HEK293T (cell line): ENCODE measurements at regions not wholly inside any gene's neighbourhood (a gene's known extent, or its start where the extent isn't known, plus 50 kb on each side); places are given as distances from the start of the nearest gene placed in this dataset.

Experiments used
- CTCF ChIA-PET: fragments of 350-600 bp; formaldehyde crosslinking; extraction: SDS; loops from one replicate; lab custom pipeline; 2021; ENCODE audit warnings: antibody characterized with exemption, inconsistent platforms; lab: Yijun Ruan, JAX
- POLR2A ChIA-PET: fragments of 350-600 bp; formaldehyde crosslinking; extraction: SDS; loops from one replicate; lab custom pipeline; 2020; ENCODE audit warnings: antibody characterized with exemption, inconsistent platforms; lab: Yijun Ruan, JAX
- DNase-seq: peaks from one replicate; pipeline ENCODE4 v3.0.0; 2012; ENCODE audit warnings: mixed read lengths; ENCODE audit errors: extremely low spot score
- ARNT ChIP-seq: fragments of 450-650 bp; IDR thresholded peaks from 2 replicates; pipeline ENCODE4 v1.6.1; 2017; ENCODE audit warnings: mild to moderate bottlenecking
- BHLHE40 ChIP-seq: fragments of 450-650 bp; IDR thresholded peaks from 2 replicates; pipeline ENCODE4 v1.6.1; 2016; ENCODE audit warnings: mild to moderate bottlenecking, moderate library complexity, borderline replicate concordance
- CTBP1 ChIP-seq: fragments of 450-650 bp; IDR thresholded peaks from 2 replicates; pipeline ENCODE4 v1.6.1; 2016; ENCODE audit warnings: borderline replicate concordance
- ELF4 ChIP-seq: fragments of 450-650 bp; IDR thresholded peaks from 2 replicates; pipeline ENCODE4 v1.6.1; 2017; ENCODE audit warnings: antibody characterized with exemption
- FOXA1 ChIP-seq: fragments of 450-650 bp; IDR thresholded peaks from 2 replicates; pipeline ENCODE4 v1.6.1; 2016; ENCODE audit warnings: mild to moderate bottlenecking
- FOXK2 ChIP-seq: fragments of 450-650 bp; IDR thresholded peaks from 2 replicates; pipeline ENCODE4 v1.6.1; 2016; ENCODE audit warnings: mild to moderate bottlenecking
- FOXM1 ChIP-seq: fragments of 450-650 bp; IDR thresholded peaks from 2 replicates; pipeline ENCODE4 v1.6.1; 2017; ENCODE audit warnings: mild to moderate bottlenecking, borderline replicate concordance
- HDGF ChIP-seq: fragments of 450-650 bp; IDR thresholded peaks from 2 replicates; pipeline ENCODE4 v1.6.1; 2017; ENCODE audit warnings: antibody characterized with exemption, borderline replicate concordance
- L3MBTL2 ChIP-seq: fragments of 450-650 bp; conservative IDR thresholded peaks from 2 replicates; pipeline ENCODE4 v1.6.1; 2016; ENCODE audit warnings: mild to moderate bottlenecking
- LEF1 ChIP-seq: fragments of 450-650 bp; IDR thresholded peaks from 2 replicates; pipeline ENCODE4 v1.6.1; 2017; ENCODE audit warnings: mild to moderate bottlenecking, borderline replicate concordance
- NFRKB ChIP-seq: fragments of 450-650 bp; IDR thresholded peaks from 2 replicates; pipeline ENCODE4 v1.6.1; 2016; ENCODE audit warnings: mild to moderate bottlenecking, moderate library complexity
- PKNOX1 ChIP-seq: fragments of 450-650 bp; IDR thresholded peaks from 2 replicates; pipeline ENCODE4 v1.6.1; 2016
- SP1 ChIP-seq: fragments of 450-650 bp; IDR thresholded peaks from 2 replicates; pipeline ENCODE4 v1.6.1; 2017
- SUZ12 ChIP-seq: fragments of 450-650 bp; IDR thresholded peaks from 2 replicates; pipeline ENCODE4 v1.6.1; 2016; ENCODE audit warnings: mild to moderate bottlenecking
- TARDBP ChIP-seq: fragments of 450-650 bp; IDR thresholded peaks from 2 replicates; pipeline ENCODE4 v1.6.1; 2016
- ZNF384 ChIP-seq: fragments of 450-650 bp; IDR thresholded peaks from 2 replicates; pipeline ENCODE4 v1.6.1; 2016

- DNase-seq, result no peak
- ChIA-PET POLR2A (no interaction called here), CTCF (no interaction called here)
These were observed 501.3 kb downstream of the BUD13 start for GRCh38 chr11:116271479-116271878.

DNA sequence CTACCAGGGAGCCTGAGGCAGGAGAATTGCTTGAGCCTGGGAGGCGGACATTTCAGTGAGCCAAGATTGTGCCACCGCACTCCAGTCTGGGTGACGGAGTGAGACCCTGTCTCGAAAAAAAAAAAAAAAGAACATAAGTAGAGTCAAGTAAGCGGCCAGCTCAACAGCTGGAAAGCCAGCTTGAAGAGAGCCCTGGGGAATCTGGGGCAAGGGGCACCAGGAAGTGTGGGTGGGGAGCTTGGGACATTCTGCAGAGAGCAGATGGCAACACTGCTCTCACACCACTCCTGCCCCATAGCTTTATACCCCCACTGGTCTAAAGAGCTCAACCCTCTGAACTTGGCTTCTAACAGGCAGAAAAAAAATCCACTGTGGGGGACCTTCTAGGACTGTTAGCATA is 505.6 kb downstream of the BUD13 start:
- ChIA-PET POLR2A (no interaction called here), CTCF (interaction anchor here (0.6 kb wide), 1 partner anchor 13 kb away, joined by 3 read pairs; no protein-coding TSS in a partner anchor)
- DNase-seq, result no peak
- no peak for TF ChIP-seq PKNOX1
- TF ChIP-seq TARDBP, result no peak
- no peak for TF ChIP-seq ZNF384
- TF ChIP-seq LEF1, result no peak
- no peak for TF ChIP-seq NFRKB
- no peak for TF ChIP-seq SUZ12
- TF ChIP-seq ARNT, result no peak
- no peak for TF ChIP-seq HDGF
- no peak for TF ChIP-seq BHLHE40
- TF ChIP-seq SP1, result no peak

More at GRCh38 chr11:116271479-116271878, 501.3 kb downstream of the BUD13 start:
- TF ChIP-seq ELF4 (no peak), SUZ12 (no peak), PKNOX1 (no peak), ARNT (no peak), TARDBP (no peak), CTBP1 (no peak), ZNF384 (no peak), FOXM1 (no peak), LEF1 (no peak), HDGF (no peak), BHLHE40 (no peak), NFRKB (no peak), FOXK2 (no peak)

- TF ChIP-seq FOXM1 (no peak), SUZ12 (no peak), ZNF384 (no peak), SP1 (no peak), HDGF (no peak), TARDBP (no peak), CTBP1 (no peak), FOXK2 (no peak), ARNT (no peak), L3MBTL2 (no peak), BHLHE40 (no peak), NFRKB (no peak), ELF4 (no peak), FOXA1 (no peak)
- ChIA-PET POLR2A (no interaction called here), CTCF (no interaction called here)
- no peak for DNase-seq
These were observed 509.0 kb downstream of the BUD13 start for GRCh38 chr11:116263770-116264169.

- no peak for TF ChIP-seq SP1
- TF ChIP-seq CTBP1, result no peak
- TF ChIP-seq PKNOX1, result no peak
- ChIA-PET POLR2A (no interaction called here), CTCF (no interaction called here)
- no peak for DNase-seq
These were observed 509.8 kb downstream of the BUD13 start for GRCh38 chr11:116263019-116263418.

DNA sequence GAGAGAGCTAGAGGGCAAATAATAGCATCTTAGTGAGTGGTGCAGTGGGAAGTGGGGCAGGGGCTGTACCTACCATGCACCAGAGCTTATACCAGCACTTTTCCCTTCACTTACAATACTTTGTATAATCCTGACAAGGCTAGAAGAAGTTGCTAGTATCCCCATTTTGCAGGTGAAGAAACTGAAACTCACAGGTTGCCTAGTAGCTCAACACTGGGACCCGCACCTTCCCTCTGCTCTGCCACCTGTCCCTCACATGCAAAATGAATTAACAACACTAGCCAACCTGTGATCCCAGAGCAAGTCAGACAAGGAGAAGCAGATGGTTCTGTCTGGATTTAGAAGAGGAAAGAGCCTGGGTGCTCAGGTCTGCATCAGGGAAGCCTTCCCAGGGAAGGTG is 510.4 kb downstream of the BUD13 start:
- DNase-seq, result no peak
- ChIA-PET CTCF (no interaction called here), POLR2A (no interaction called here)
- no peak for TF ChIP-seq TARDBP
- TF ChIP-seq FOXA1, result no peak
- no peak for TF ChIP-seq SUZ12
- TF ChIP-seq LEF1, result no peak

GRCh38 chr11:116261606-116262005 is 511.2 kb downstream of the BUD13 start:
- no peak for TF ChIP-seq FOXM1
- no peak for TF ChIP-seq TARDBP
- no peak for TF ChIP-seq ZNF384
- no peak for TF ChIP-seq SP1
- TF ChIP-seq SUZ12, result no peak
- TF ChIP-seq ELF4, result no peak
- no peak for TF ChIP-seq PKNOX1
- no peak for TF ChIP-seq L3MBTL2
- no peak for TF ChIP-seq HDGF
- TF ChIP-seq CTBP1, result no peak
- no peak for TF ChIP-seq LEF1
- no peak for TF ChIP-seq FOXA1
- TF ChIP-seq FOXK2, result no peak
- no peak for TF ChIP-seq NFRKB
- TF ChIP-seq BHLHE40, result no peak
- no peak for TF ChIP-seq ARNT
- ChIA-PET POLR2A (no interaction called here), CTCF (no interaction called here)

More at GRCh38 chr11:116261606-116262005, 511.2 kb downstream of the BUD13 start:
- no peak for DNase-seq
